HG03135 (cell line): ENCODE measurements at regions not wholly inside any gene's neighbourhood (a gene's known extent, or its start where the extent isn't known, plus 50 kb on each side); places are given as distances from the start of the nearest gene placed in this dataset.
"Not testable (repeated sequence)": the region's sequence is repeated elsewhere in the genome, so short reads cannot be mapped to it uniquely, and the experiment has no call there.

ENCODE experiments used
- ATAC-seq: cut with Tn5 transposase; IDR thresholded peaks from one replicate; pipeline ENCODE4 v1.9.1; 2021; ENCODE audit warnings: mild to moderate bottlenecking, moderate library complexity; ENCODE audit not compliant: unreplicated experiment

GRCh38 chr1:143643148-143643885 lies 328.5 kb downstream of the FAM72C start:
- ATAC-seq, result no peak

- ATAC-seq, result no peak
These were observed 345.9 kb downstream of the FAM72C start for GRCh38 chr1:143625886-143626285.

GRCh38 chr1:143619851-143620250 lies 351.9 kb downstream of the FAM72C start:
- no peak for ATAC-seq

GRCh38 chr1:143611159-143611558 lies 360.6 kb downstream of the FAM72C start:
- no peak for ATAC-seq

GRCh38 chr1:143610196-143610595 lies 361.6 kb downstream of the FAM72C start:
- ATAC-seq, result no peak

GRCh38 chr1:143604887-143605286 lies 366.9 kb downstream of the FAM72C start:
- no peak for ATAC-seq

- ATAC-seq, result no peak
These were observed 387.3 kb downstream of the FAM72C start for GRCh38 chr1:143584508-143584907.

GRCh38 chr1:143574891-143575520 lies 396.8 kb downstream of the FAM72C start:
- ATAC-seq, result no peak

- ATAC-seq, result not testable (repeated sequence)
These were observed 399.1 kb downstream of the FAM72C start for GRCh38 chr1:143572661-143573060.

GRCh38 chr1:143563761-143564160 lies 408.0 kb downstream of the FAM72C start:
- not testable (repeated sequence) for ATAC-seq

GRCh38 chr1:143553627-143554026 lies 418.2 kb downstream of the FAM72C start:
- no peak for ATAC-seq

- ATAC-seq, result not testable (repeated sequence)
These were observed 467.1 kb downstream of the FAM72C start for GRCh38 chr1:143504703-143505102.

GRCh38 chr1:143504080-143504479 lies 467.7 kb downstream of the FAM72C start:
- not testable (repeated sequence) for ATAC-seq

GRCh38 chr1:143503048-143503447 lies 468.7 kb downstream of the FAM72C start:
- ATAC-seq, result not testable (repeated sequence)

GRCh38 chr1:143502038-143502437 lies 469.7 kb downstream of the FAM72C start:
- not testable (repeated sequence) for ATAC-seq

- ATAC-seq, result not testable (repeated sequence)
These were observed 473.6 kb downstream of the FAM72C start for GRCh38 chr1:143498059-143498749.

- ATAC-seq, result no peak
These were observed 474.4 kb downstream of the FAM72C start for GRCh38 chr1:143497374-143497747.

GRCh38 chr1:143496526-143497373 lies 475.0 kb downstream of the FAM72C start:
- not testable (repeated sequence) for ATAC-seq
